ENCODE measurements at regions not wholly inside any gene's neighbourhood (a gene's known extent, or its start where the extent isn't known, plus 50 kb on each side); places are given as distances from the start of the nearest gene placed in this dataset.
"Not testable (repeated sequence)": the region's sequence is repeated elsewhere in the genome, so short reads cannot be mapped to it uniquely, and the experiment has no call there.

DNA sequence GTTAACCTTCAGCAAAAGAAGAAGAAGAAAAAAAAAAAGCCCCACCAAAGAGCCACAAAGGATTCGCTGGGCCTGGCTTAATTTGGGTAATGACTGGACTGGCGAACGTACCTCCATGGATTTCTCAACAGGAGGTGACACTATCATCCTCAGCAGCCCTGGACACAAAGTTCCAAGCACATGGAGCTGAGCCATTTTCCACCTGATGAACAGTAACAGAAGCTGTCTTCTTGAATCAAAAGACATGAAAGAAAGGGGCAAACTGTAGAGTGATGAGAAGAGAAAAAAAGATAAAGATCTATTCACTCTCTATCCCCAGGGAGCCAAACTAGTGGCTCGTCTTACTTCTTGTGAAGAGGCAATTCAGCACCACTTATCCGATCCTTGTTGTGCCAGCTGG is 150.2 kb upstream of the TRPM3 start:
- Mint-ChIP-seq H3K4me1 (ENCODE audit: low read depth) (no peaks in the 10 kb centered on the region), H3K9me3 (no peaks in the 10 kb centered on the region), H3K4me3 (no peak overlapping the region), H3K27me3 (peaks cover 11% of the 10 kb centered on the region), H3K27ac (no peak overlapping the region), H3K36me3 (ENCODE audit: low read depth) (no peaks in the 10 kb centered on the region)
- DNase-seq, result no peak

DNA sequence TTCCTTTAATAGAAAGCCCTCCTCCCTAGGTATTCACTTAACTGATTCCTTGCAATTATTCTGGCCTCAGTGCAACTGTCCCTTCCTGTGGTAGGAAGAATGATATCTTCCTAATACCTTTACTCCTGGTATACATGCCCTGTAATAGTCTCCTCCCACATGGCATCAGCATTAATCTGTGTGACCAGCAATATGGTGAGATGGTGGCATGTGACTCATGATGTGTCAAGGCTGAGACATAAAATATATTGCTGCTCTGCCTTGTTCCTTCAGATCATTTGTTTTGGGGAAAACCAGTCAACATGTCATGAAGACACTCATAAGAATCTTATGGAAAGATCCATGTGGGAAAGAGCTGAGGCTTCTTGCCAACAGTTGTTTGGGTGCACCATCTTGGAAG is 149.1 kb upstream of the TRPM3 start:
- H3K4me1 Mint-ChIP-seq (ENCODE audit: low read depth), result no peaks in the 10 kb centered on the region
- no peak overlapping the region for H3K27ac Mint-ChIP-seq
- H3K36me3 Mint-ChIP-seq (ENCODE audit: low read depth), result no peaks in the 10 kb centered on the region
- peaks cover 10% of the 10 kb centered on the region for H3K27me3 Mint-ChIP-seq
- H3K4me3 Mint-ChIP-seq, result no peak overlapping the region
- no peak for DNase-seq
- no peaks in the 10 kb centered on the region for H3K9me3 Mint-ChIP-seq

DNA sequence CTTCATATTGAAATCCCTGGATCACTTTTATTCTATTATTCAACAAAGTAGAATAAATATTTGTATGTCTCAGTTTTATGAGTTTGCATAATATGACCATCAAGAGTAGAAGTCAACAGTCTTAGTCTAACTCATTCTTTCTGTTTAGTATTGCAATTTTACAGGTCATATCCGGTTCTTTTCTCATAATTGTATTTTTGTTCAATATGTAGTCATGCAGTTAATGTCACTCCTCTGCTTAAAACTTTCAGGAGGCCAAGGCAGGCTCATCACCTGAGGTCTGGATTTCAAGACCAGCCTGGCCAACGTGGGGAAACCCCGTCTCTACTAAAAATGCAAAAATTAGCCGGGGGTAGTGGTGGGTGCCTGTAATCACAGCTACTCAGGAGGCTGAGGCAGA is 148.4 kb upstream of the TRPM3 start:
- Mint-ChIP-seq H3K4me1 (ENCODE audit: low read depth) (no peaks in the 10 kb centered on the region), H3K36me3 (ENCODE audit: low read depth) (no peaks in the 10 kb centered on the region), H3K4me3 (no peak overlapping the region), H3K27me3 (peaks cover 9% of the 10 kb centered on the region), H3K9me3 (no peaks in the 10 kb centered on the region), H3K27ac (no peak overlapping the region)
- no peak for DNase-seq

DNA sequence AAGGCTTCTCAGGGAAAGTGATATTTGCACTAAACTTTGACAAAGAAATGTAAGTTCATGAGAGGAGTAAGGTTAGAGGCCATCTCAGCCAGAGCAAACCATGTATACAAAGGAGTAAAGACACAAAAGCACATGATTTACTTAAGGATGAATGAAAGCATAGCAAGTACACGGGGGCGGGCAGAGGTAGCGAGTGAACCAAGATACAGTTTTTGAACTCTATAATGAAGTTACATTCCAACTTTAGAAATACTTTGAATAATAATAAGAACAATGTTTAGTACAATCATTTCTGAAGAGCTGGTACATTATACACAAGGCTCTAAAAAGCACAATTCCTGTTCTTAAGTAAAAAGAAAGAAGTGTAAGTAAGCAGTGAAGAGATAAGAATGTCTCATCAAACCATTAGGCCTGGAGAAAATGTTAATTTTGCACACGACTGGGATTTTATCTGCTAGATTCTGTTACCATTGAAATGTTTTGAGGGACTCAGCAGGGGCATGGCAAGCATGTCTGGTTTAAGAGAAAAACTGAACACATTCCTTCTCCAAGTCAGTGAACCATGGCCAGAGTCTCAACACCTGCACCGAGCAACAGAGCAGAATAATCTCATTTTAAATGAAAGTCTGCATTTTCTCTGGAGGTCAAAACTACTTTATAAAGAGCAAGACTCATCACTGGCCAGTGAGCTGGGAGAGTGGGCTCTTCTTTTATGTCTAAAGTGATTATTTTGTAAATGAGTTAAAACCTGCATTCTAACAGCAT is 147.6 kb upstream of the TRPM3 start:
- H3K4me3 Mint-ChIP-seq, result no peak overlapping the region

DNA sequence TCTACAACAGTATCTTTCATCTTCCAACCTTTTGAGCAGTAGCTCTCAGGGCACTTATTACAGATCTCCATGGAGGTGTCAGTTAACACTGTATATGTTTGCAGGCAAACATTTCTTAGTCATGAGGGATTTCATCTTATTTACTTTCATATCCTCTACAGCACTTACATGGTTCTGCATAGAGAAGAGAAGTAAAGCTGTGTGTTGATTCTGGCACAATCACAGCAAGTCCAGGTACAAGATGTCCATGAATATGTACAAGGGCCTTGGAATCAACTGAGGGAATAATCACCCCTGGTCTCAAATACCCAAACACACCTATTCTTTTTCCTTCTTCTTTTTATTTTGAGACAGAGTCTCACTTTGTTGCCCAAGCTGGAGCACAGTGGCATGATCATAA is 142.0 kb upstream of the TRPM3 start:
- Mint-ChIP-seq H3K4me3 (no peak overlapping the region), H3K9me3 (peaks cover 3% of the 10 kb centered on the region), H3K27me3 (peaks cover 15% of the 10 kb centered on the region), H3K27ac (no peak overlapping the region), H3K4me1 (ENCODE audit: low read depth) (no peaks in the 10 kb centered on the region), H3K36me3 (ENCODE audit: low read depth) (no peaks in the 10 kb centered on the region)
- DNase-seq, result no peak

More for the DNA sequence above, 147.6 kb upstream of the TRPM3 start:
- Mint-ChIP-seq H3K27me3 (peaks cover 10% of the 10 kb centered on the region), H3K27ac (no peak overlapping the region), H3K36me3 (ENCODE audit: low read depth) (no peaks in the 10 kb centered on the region), H3K9me3 (no peaks in the 10 kb centered on the region), H3K4me1 (ENCODE audit: low read depth) (no peaks in the 10 kb centered on the region)
- DNase-seq, result no peak

DNA sequence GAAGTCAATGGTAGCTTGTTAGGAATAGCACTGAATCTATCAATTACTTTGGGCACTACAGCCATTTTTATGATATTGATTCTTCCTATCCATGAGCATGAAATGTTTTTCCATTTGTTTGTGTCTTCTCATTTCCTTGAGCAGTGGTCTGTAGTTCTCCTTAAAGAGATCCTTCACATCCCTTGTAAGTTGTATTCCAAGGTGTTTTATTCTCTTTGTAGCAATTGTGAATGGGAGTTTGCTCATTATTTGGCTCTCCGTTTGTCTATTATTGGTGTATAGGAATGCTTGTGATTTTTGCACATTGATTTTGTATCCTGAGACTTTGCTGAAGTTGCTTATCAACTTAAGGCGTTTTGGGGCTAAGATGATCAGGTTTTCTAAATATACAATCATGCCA is 139.0 kb upstream of the TRPM3 start:
- H3K27me3 Mint-ChIP-seq; H3K4me1 Mint-ChIP-seq (ENCODE audit: low read depth); H3K27ac Mint-ChIP-seq; H3K4me3 Mint-ChIP-seq; H3K36me3 Mint-ChIP-seq (ENCODE audit: low read depth); DNase-seq; H3K9me3 Mint-ChIP-seq: not testable (repeated sequence)

DNA sequence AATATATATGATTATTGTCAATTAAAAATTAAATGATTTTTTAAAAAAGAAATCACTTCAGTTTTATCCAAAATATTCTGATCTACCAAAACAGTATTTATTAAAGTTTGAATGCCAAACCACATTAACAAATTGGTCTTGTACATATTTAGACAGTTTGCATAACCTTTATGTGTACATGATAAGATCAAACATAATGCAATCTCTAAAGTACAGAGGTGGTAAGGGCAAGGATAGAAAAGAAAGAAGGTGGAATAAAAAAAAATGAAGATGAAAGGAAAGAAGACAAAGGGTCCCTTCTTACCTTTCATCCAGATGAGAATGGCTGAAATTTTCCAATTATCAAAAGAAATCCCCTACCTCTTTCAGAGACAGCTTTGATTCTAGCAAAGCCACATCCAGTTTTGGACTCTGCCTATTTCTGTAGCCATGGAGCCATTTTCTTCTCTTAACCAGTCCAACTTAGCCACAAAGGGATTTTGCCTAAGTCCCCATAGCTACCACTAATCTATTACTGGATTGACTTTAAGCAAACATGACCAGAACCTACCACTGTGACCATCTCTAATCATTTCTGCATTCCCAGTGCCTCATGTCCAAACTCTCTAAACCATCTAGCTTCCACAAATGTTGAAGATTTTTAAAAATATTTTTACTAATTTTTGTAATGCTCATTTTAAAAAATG is 133.3 kb upstream of the TRPM3 start:
- Mint-ChIP-seq H3K27me3 (peaks cover 3% of the 10 kb centered on the region), H3K4me1 (ENCODE audit: low read depth) (no peaks in the 10 kb centered on the region)

DNA sequence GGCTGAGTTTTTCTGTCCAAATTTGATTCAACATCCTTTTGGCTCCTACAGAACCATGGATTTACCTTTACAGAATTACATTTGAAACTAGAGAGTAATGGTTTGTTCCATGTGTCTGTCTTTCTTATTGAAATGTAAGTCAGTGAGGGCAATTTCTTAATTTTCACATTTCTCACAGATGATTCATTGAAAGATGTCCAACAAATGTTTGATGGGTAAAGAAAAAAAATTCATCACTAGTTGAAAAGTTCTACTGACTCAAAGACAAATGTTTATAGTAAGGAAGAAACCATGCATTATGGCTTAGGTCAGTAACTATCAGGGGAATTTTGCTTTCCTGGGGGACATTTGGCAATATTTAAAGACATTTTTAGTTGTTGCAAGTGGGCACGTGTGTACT is 131.6 kb upstream of the TRPM3 start:
- no peak for DNase-seq
- peaks cover 3% of the 10 kb centered on the region for H3K27me3 Mint-ChIP-seq

More for the DNA sequence above, 133.3 kb upstream of the TRPM3 start:
- peaks cover 3% of the 10 kb centered on the region for H3K9me3 Mint-ChIP-seq
- no peak for DNase-seq
- H3K4me3 Mint-ChIP-seq, result no peak overlapping the region
- no peaks in the 10 kb centered on the region for H3K36me3 Mint-ChIP-seq (ENCODE audit: low read depth)
- no peak overlapping the region for H3K27ac Mint-ChIP-seq

DNA sequence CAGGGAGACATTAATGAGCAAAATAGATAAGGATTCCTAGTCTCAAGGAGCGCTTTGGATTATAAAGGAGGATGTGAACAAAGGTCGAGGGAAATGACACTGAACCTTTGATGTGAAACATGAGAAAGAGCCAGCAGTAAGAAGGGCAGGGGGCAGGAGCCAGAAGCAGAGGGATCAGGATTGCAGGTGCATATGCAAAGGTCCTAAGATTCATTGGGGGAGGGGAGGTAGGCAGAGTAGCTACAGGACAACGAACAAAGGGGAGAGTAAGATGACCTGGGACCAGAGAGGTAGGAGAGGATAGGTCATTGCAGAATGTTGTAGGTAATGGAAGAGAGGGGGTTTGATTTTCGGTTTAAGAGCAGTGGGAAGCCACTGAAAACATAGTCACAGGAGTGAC is 129.2 kb upstream of the TRPM3 start:
- DNase-seq, result no peak
- Mint-ChIP-seq H3K36me3 (ENCODE audit: low read depth) (no peaks in the 10 kb centered on the region), H3K9me3 (no peaks in the 10 kb centered on the region), H3K4me3 (no peak overlapping the region), H3K4me1 (ENCODE audit: low read depth) (no peaks in the 10 kb centered on the region), H3K27ac (no peak overlapping the region), H3K27me3 (peaks cover 3% of the 10 kb centered on the region)

More for the DNA sequence above, 131.6 kb upstream of the TRPM3 start:
- Mint-ChIP-seq H3K9me3 (no peaks in the 10 kb centered on the region), H3K4me3 (no peak overlapping the region), H3K27ac (no peak overlapping the region), H3K36me3 (ENCODE audit: low read depth) (no peaks in the 10 kb centered on the region), H3K4me1 (ENCODE audit: low read depth) (no peaks in the 10 kb centered on the region)

DNA sequence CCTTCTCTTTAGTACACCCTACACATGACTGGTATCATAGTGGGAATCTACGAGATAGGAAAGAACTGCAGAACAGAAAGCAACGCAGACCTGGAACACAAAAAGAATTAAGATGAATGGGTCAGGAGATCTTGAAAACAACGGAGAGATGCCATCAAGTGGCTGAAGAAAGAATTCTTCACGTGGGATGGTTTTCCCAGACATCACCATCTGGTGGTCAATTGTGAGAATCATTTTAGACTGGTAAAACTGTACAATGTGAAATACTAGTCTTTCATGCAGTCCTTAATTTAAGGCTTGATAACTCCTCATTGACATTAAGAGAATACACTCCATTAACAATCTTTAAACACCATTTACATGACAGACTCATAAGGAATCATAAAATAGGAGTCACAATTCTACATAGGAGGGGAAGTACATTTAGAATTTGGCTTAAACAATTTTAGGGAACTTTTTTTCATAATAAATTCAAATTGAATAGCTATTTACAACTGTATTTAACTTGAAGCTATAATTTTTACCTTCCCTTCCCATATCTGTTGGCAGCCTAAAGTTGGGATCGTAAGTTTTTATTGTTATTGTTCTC is 128.4 kb upstream of the TRPM3 start:
- H3K4me1 Mint-ChIP-seq (ENCODE audit: low read depth), result no peaks in the 10 kb centered on the region
- peaks cover 1% of the 10 kb centered on the region for H3K27me3 Mint-ChIP-seq
- no peak for DNase-seq
- no peaks in the 10 kb centered on the region for H3K9me3 Mint-ChIP-seq
- no peak overlapping the region for H3K4me3 Mint-ChIP-seq
- H3K27ac Mint-ChIP-seq, result no peak overlapping the region
- no peaks in the 10 kb centered on the region for H3K36me3 Mint-ChIP-seq (ENCODE audit: low read depth)

DNA sequence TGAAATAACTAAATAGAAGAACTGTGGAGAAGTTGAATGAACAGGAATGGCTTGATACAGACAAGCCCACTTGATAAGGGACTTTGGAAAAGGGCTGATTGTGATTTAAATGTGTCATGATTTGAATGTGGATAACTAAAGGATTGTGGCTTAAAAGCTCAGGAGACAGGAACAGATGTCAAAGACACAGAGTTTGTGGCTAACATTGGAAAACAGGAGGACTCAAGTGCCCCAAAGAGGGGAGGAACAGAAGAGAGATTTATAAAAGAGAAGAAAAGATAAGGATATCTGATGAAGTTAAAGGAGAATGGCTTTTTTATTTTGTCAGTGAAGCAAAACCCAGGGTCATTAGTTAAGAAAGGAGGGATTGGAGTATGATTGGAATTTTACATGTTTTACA is 124.2 kb upstream of the TRPM3 start:
- DNase-seq, result no peak
- Mint-ChIP-seq H3K4me1 (ENCODE audit: low read depth) (no peaks in the 10 kb centered on the region), H3K9me3 (no peaks in the 10 kb centered on the region), H3K27me3 (peaks cover 8% of the 10 kb centered on the region), H3K27ac (no peak overlapping the region), H3K36me3 (ENCODE audit: low read depth) (no peaks in the 10 kb centered on the region), H3K4me3 (no peak overlapping the region)

DNA sequence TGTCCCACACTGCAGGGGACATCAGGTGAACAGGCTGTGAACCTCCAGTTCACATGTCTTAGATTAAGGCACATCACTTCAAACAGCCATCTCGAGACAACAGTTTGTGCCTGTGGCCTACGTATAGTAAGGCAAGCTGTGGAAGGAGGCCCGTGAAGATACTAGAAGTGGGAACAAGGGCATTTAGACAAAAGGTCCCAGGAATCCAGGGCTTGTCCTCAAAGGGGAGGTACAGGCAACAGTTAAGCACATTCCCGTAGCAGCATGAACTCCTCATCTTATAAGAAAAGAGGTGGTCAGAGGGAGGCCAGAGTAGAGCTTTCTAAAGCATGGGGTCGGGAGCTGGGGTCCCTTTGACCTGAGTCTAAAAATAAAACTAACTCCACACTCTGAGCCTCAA is 122.5 kb upstream of the TRPM3 start:
- Mint-ChIP-seq H3K27ac (no peak overlapping the region), H3K4me3 (no peak overlapping the region), H3K36me3 (ENCODE audit: low read depth) (no peaks in the 10 kb centered on the region), H3K27me3 (peaks cover 8% of the 10 kb centered on the region), H3K4me1 (ENCODE audit: low read depth) (no peaks in the 10 kb centered on the region), H3K9me3 (no peaks in the 10 kb centered on the region)
- no peak for DNase-seq

DNA sequence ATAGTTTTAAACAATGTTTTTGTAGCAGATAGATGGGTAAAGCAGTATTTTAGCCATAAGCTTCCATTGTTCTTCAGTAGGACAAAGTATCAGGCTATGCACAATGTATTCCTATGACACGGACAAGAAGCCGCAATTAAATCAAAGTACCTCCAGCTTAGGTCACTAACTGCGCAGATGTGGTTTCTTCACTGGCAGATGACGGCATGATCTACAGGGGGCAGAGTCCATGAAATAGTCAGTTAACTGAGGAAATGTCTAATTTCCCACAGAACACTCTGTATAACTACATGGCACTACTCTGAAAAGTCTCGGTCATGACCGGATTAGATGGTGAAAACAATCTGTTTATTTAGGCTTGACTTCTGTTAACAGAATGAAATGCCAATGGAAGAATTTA is 120.7 kb upstream of the TRPM3 start:
- peaks cover 11% of the 10 kb centered on the region for H3K27me3 Mint-ChIP-seq
- H3K27ac Mint-ChIP-seq, result no peak overlapping the region
- H3K36me3 Mint-ChIP-seq (ENCODE audit: low read depth), result no peaks in the 10 kb centered on the region
- no peaks in the 10 kb centered on the region for H3K4me1 Mint-ChIP-seq (ENCODE audit: low read depth)
- H3K4me3 Mint-ChIP-seq, result no peak overlapping the region
- DNase-seq, result no peak
- H3K9me3 Mint-ChIP-seq, result no peaks in the 10 kb centered on the region

DNA sequence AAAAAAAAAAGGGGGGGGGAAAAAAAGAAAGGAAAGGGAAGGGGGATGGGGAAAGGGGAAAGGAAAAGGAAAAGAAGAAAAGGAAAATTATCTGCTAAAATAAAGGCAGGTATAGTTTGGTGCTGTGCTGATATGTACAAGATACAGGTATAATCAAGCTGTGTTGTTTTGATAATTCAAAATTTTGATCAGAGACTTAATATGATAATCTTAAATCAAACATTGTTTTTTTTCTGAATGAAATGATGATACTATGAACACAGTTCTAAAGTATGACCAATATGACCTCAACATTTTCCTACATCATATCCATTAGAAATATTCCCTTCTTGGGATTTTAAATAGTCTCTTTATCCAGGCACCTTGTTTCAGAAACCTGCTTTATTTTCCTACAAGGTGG is 115.6 kb upstream of the TRPM3 start:
- Mint-ChIP-seq H3K9me3 (no peaks in the 10 kb centered on the region), H3K36me3 (ENCODE audit: low read depth) (no peaks in the 10 kb centered on the region), H3K4me1 (ENCODE audit: low read depth) (no peaks in the 10 kb centered on the region), H3K27ac (no peak overlapping the region), H3K27me3 (peaks cover 7% of the 10 kb centered on the region), H3K4me3 (no peak overlapping the region)
- DNase-seq, result no peak

DNA sequence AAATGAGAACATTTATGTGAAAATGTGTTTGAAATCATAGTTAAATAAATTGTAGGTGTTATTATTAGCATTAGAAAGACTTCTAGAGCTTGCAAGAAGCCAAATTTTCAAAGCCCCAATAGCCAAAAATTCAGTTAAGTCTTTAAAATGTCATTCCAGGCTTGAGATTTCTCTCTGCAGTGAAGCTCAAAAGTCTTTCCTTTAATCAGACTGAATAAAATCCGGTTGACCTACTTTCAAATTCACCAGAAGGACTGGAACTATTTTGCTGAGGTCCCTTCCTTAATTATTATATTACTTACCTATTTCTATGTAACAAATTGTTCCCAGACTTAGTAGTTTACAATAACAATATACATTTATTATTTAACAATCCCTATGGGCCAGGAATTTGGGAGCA is 112.2 kb upstream of the TRPM3 start:
- H3K27ac Mint-ChIP-seq, result no peak overlapping the region
- peaks cover 2% of the 10 kb centered on the region for H3K27me3 Mint-ChIP-seq
- DNase-seq, result no peak
- no peaks in the 10 kb centered on the region for H3K4me1 Mint-ChIP-seq (ENCODE audit: low read depth)
- no peak overlapping the region for H3K4me3 Mint-ChIP-seq
- no peaks in the 10 kb centered on the region for H3K9me3 Mint-ChIP-seq
- no peaks in the 10 kb centered on the region for H3K36me3 Mint-ChIP-seq (ENCODE audit: low read depth)
